ENCODE measurements at regions not wholly inside any gene's neighbourhood (a gene's known extent, or its start where the extent isn't known, plus 50 kb on each side); places are given as distances from the start of the nearest gene placed in this dataset.

GRCh38 chr3:88661433-88661824 lies 446.0 kb upstream of the EPHA3 start:
- TF ChIP-seq CTCF (IDR thresholded peaks at IDR 0.05) (no peak), POLR2A (IDR thresholded peaks at IDR 0.05) (no peak)

All from breast epithelium (tissue), 3 donors.